ENCODE measurements at regions not wholly inside any gene's neighbourhood (a gene's known extent, or its start where the extent isn't known, plus 50 kb on each side); places are given as distances from the start of the nearest gene placed in this dataset.

DNA sequence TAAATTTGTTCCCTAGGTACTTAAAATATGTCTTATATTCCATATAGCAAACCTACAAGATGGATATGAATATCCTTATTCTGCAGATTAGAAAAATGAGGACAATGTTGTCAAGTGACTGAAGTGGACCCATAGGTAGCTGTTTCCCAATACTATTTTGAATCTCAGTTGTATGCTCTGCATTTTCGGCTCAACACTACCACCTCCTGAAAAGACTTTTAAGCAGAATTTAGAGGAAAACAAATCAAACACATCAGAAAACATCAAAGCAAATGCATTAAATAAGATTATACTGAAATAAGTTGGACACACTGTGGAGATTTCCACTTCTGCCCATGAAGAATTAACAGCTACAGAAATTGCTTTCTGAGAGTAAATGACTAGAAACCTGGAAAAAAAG is 488.7 kb downstream of the TRIML1 start:
- TF ChIP-seq, protein P1, sequence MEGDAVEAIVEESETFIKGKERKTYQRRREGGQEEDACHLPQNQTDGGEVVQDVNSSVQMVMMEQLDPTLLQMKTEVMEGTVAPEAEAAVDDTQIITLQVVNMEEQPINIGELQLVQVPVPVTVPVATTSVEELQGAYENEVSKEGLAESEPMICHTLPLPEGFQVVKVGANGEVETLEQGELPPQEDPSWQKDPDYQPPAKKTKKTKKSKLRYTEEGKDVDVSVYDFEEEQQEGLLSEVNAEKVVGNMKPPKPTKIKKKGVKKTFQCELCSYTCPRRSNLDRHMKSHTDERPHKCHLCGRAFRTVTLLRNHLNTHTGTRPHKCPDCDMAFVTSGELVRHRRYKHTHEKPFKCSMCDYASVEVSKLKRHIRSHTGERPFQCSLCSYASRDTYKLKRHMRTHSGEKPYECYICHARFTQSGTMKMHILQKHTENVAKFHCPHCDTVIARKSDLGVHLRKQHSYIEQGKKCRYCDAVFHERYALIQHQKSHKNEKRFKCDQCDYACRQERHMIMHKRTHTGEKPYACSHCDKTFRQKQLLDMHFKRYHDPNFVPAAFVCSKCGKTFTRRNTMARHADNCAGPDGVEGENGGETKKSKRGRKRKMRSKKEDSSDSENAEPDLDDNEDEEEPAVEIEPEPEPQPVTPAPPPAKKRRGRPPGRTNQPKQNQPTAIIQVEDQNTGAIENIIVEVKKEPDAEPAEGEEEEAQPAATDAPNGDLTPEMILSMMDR (IDR thresholded peaks at IDR 0.05) = no peak
- no peak for TF ChIP-seq POLR2A (IDR thresholded peaks at IDR 0.05)
